Neuron (in vitro differentiated cells): ENCODE measurements at regions not wholly inside any gene's neighbourhood (a gene's known extent, or its start where the extent isn't known, plus 50 kb on each side); places are given as distances from the start of the nearest gene placed in this dataset.

Experiments used
- H2AFZ ChIP-seq: one replicate; pipeline ENCODE4 v1.6.1; 2013; ENCODE audit warnings: low read depth, mild to moderate bottlenecking, inconsistent platforms, low read length, moderate library complexity
- H3K27me3 ChIP-seq: one replicate; pipeline ENCODE4 v1.6.1; 2013; ENCODE audit warnings: low read length; ENCODE audit not compliant: insufficient read depth
- H3K36me3 ChIP-seq: one replicate; pipeline ENCODE4 v1.6.1; 2013; ENCODE audit warnings: low read length; ENCODE audit not compliant: insufficient read depth
- H3K4me1 ChIP-seq: one replicate; pipeline ENCODE4 v1.6.1; 2013; ENCODE audit warnings: low read length; ENCODE audit not compliant: insufficient read depth
- H3K4me3 ChIP-seq: 2 replicates; pipeline ENCODE4 v1.5.1; 2013; ENCODE audit warnings: mild to moderate bottlenecking, low read length, moderate library complexity
- H3K9me3 ChIP-seq: one replicate; pipeline ENCODE4 v1.6.1; 2013; ENCODE audit warnings: low read length

GRCh38 chr1:181142096-181142958, 53.8 kb downstream of the IER5 start:
- Histone ChIP-seq H3K4me1 (peaks cover 7% of the 10 kb centered on the region), H3K36me3 (no peaks in the 10 kb centered on the region), H3K4me3 (peak overlapping the region; percentile 1), H2AFZ (peak overlapping the region; percentile 54), H3K9me3 (no peaks in the 10 kb centered on the region), H3K27me3 (no peaks in the 10 kb centered on the region)

GRCh38 chr1:181143102-181143859, 54.8 kb downstream of the IER5 start:
- Histone ChIP-seq H3K4me1 (peaks cover 7% of the 10 kb centered on the region), H3K36me3 (no peaks in the 10 kb centered on the region), H3K9me3 (no peaks in the 10 kb centered on the region), H2AFZ (no peak overlapping the region), H3K27me3 (no peaks in the 10 kb centered on the region), H3K4me3 (no peak overlapping the region)

GRCh38 chr1:181144238-181144637, 55.7 kb downstream of the IER5 start:
- no peak overlapping the region for H2AFZ ChIP-seq
- no peaks in the 10 kb centered on the region for H3K9me3 ChIP-seq
- H3K4me1 ChIP-seq: peaks cover 7% of the 10 kb centered on the region

GRCh38 chr1:181148636-181149035, 60.1 kb downstream of the IER5 start:
- Histone ChIP-seq H3K4me3 (no peak overlapping the region), H3K4me1 (peaks cover 2% of the 10 kb centered on the region), H3K27me3 (no peaks in the 10 kb centered on the region), H2AFZ (no peak overlapping the region), H3K9me3 (no peaks in the 10 kb centered on the region), H3K36me3 (no peaks in the 10 kb centered on the region)

More at GRCh38 chr1:181144238-181144637, 55.7 kb downstream of the IER5 start:
- Histone ChIP-seq H3K4me3 (no peak overlapping the region), H3K36me3 (no peaks in the 10 kb centered on the region), H3K27me3 (no peaks in the 10 kb centered on the region)

GRCh38 chr1:181149326-181150125, 61.0 kb downstream of the IER5 start:
- H2AFZ ChIP-seq: no peak overlapping the region
- H3K9me3 ChIP-seq: no peaks in the 10 kb centered on the region
- no peak overlapping the region for H3K4me3 ChIP-seq
- H3K27me3 ChIP-seq: no peaks in the 10 kb centered on the region
- peaks cover 2% of the 10 kb centered on the region for H3K4me1 ChIP-seq
- no peaks in the 10 kb centered on the region for H3K36me3 ChIP-seq

GRCh38 chr1:181150273-181150672, 61.8 kb downstream of the IER5 start:
- no peaks in the 10 kb centered on the region for H3K36me3 ChIP-seq
- H3K4me3 ChIP-seq: no peak overlapping the region
- peaks cover 2% of the 10 kb centered on the region for H3K4me1 ChIP-seq
- no peak overlapping the region for H2AFZ ChIP-seq
- H3K9me3 ChIP-seq: no peaks in the 10 kb centered on the region
- no peaks in the 10 kb centered on the region for H3K27me3 ChIP-seq

- no peak overlapping the region for H3K4me3 ChIP-seq
- H3K9me3 ChIP-seq: no peaks in the 10 kb centered on the region
- no peaks in the 10 kb centered on the region for H3K27me3 ChIP-seq
- no peaks in the 10 kb centered on the region for H3K36me3 ChIP-seq
- H2AFZ ChIP-seq: no peak overlapping the region
- H3K4me1 ChIP-seq: peaks cover 2% of the 10 kb centered on the region
These were observed 62.3 kb downstream of the IER5 start for GRCh38 chr1:181150842-181151241.

GRCh38 chr1:181151378-181152326, 63.2 kb downstream of the IER5 start:
- Histone ChIP-seq H3K27me3 (no peaks in the 10 kb centered on the region), H3K36me3 (no peaks in the 10 kb centered on the region), H3K4me1 (peaks cover 2% of the 10 kb centered on the region), H2AFZ (no peak overlapping the region), H3K9me3 (no peaks in the 10 kb centered on the region), H3K4me3 (no peak overlapping the region)

- H3K27me3 ChIP-seq: no peaks in the 10 kb centered on the region
- H3K4me1 ChIP-seq: peaks cover 2% of the 10 kb centered on the region
- H3K36me3 ChIP-seq: no peaks in the 10 kb centered on the region
- no peak overlapping the region for H3K4me3 ChIP-seq
- no peak overlapping the region for H2AFZ ChIP-seq
- H3K9me3 ChIP-seq: no peaks in the 10 kb centered on the region
These were observed 64.6 kb downstream of the IER5 start for GRCh38 chr1:181152892-181153633.

GRCh38 chr1:181153634-181153961, 65.1 kb downstream of the IER5 start:
- Histone ChIP-seq H3K4me3 (no peak overlapping the region), H3K4me1 (peaks cover 2% of the 10 kb centered on the region), H2AFZ (no peak overlapping the region), H3K27me3 (no peaks in the 10 kb centered on the region), H3K36me3 (no peaks in the 10 kb centered on the region), H3K9me3 (no peaks in the 10 kb centered on the region)

- no peak overlapping the region for H3K4me3 ChIP-seq
- H3K4me1 ChIP-seq: peaks cover 2% of the 10 kb centered on the region
- H3K27me3 ChIP-seq: no peaks in the 10 kb centered on the region
- no peak overlapping the region for H2AFZ ChIP-seq
- no peaks in the 10 kb centered on the region for H3K9me3 ChIP-seq
- H3K36me3 ChIP-seq: no peaks in the 10 kb centered on the region
These were observed 66.8 kb downstream of the IER5 start for GRCh38 chr1:181155339-181155738.
